ENCODE measurements at regions not wholly inside any gene's neighbourhood (a gene's known extent, or its start where the extent isn't known, plus 50 kb on each side); places are given as distances from the start of the nearest gene placed in this dataset.

DNA sequence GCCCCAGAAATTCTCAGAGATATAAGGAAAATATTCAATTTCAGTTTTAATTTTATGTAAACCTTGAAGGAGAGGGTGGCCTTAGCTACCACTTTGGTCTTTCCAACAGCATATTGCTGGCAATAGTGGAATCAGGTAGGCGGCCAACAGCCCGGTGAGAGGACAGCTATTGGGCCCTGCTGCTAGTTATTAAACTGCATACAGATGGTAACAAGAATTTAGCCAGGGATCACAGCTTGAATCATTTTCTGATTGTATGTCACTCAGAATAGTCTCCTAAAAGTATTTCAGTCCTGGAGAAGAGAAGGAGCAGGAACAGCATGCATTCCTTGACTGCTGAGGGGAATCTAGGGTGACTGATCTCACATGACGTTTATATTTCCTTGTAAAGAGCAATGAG, 261.4 kb upstream of the SMIM30 start:
- no peaks in the 10 kb centered on the region for H3K36me3 ChIP-seq
- H3K9ac ChIP-seq (ENCODE audit: low read depth in 2 of 2, low read length in 2 of 2) = no peak overlapping the region
- intact Hi-C loops (cut with DNase I) = no loop called here
- DNase-seq = no peak
- H3K27me3 ChIP-seq = no peaks in the 10 kb centered on the region
- H3K27ac ChIP-seq = no peak overlapping the region
- H3K9me3 ChIP-seq = no peaks in the 10 kb centered on the region
- no peak overlapping the region for H3K4me3 ChIP-seq
- TF ChIP-seq, protein P1, sequence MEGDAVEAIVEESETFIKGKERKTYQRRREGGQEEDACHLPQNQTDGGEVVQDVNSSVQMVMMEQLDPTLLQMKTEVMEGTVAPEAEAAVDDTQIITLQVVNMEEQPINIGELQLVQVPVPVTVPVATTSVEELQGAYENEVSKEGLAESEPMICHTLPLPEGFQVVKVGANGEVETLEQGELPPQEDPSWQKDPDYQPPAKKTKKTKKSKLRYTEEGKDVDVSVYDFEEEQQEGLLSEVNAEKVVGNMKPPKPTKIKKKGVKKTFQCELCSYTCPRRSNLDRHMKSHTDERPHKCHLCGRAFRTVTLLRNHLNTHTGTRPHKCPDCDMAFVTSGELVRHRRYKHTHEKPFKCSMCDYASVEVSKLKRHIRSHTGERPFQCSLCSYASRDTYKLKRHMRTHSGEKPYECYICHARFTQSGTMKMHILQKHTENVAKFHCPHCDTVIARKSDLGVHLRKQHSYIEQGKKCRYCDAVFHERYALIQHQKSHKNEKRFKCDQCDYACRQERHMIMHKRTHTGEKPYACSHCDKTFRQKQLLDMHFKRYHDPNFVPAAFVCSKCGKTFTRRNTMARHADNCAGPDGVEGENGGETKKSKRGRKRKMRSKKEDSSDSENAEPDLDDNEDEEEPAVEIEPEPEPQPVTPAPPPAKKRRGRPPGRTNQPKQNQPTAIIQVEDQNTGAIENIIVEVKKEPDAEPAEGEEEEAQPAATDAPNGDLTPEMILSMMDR (IDR thresholded peaks at IDR 0.05) = no peak
- no peaks in the 10 kb centered on the region for H3K4me1 ChIP-seq

DNA sequence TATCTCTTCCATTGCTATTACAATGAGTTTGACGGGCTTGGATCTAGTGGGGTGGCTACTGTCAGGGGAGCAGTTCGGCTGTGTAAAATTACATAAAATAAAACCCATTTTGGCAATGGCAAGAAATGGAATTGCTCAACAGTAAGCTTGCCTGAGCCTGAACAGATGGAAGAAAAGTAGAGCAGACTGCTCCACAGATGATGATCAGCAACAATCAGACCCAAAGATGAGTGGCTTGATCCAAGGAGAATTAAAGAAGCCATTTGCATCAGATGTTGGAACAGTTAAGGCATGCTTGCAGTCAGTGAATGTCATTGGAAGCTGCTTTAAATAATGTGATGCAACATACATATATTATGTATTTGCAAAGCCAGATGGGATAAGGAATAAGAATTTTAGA, 256.6 kb upstream of the SMIM30 start:
- intact Hi-C loops (cut with DNase I) = no loop called here
- Histone ChIP-seq H3K9me3 (no peaks in the 10 kb centered on the region), H3K27ac (no peak overlapping the region), H3K27me3 (no peaks in the 10 kb centered on the region), H3K9ac (ENCODE audit: low read depth in 2 of 2, low read length in 2 of 2) (no peak overlapping the region), H3K4me1 (no peaks in the 10 kb centered on the region), H3K4me3 (no peak overlapping the region), H3K36me3 (no peaks in the 10 kb centered on the region)
- no peak for DNase-seq
- TF ChIP-seq, protein P1 (IDR thresholded peaks at IDR 0.05) = no peak

DNA sequence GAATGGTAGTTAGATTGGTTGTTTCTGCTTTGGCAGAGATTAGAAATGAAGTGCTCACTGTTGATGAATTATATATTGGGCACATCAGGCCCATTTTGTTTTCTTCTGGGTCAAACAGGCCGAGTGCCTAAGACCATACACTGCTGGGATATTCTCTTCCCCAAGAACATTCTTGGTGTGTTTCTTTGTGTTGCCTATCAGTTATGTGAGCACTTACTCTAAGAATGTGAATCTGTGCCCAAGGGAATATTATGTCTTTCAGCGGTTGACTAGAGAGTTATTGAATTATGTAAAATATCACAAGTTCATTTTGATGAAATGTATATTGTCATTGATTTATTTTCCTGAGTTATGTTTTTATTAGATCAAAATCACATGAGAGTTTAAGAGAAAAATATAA, 255.5 kb upstream of the SMIM30 start:
- no peaks in the 10 kb centered on the region for H3K9me3 ChIP-seq
- no peak overlapping the region for H3K27ac ChIP-seq
- no peak overlapping the region for H3K4me3 ChIP-seq
- H3K36me3 ChIP-seq = no peaks in the 10 kb centered on the region
- no peak for DNase-seq
- no peaks in the 10 kb centered on the region for H3K4me1 ChIP-seq
- TF ChIP-seq, protein P1 (IDR thresholded peaks at IDR 0.05) = no peak
- intact Hi-C loops (cut with DNase I) = no loop called here
- H3K27me3 ChIP-seq = no peaks in the 10 kb centered on the region
- H3K9ac ChIP-seq (ENCODE audit: low read depth in 2 of 2, low read length in 2 of 2) = no peak overlapping the region

DNA sequence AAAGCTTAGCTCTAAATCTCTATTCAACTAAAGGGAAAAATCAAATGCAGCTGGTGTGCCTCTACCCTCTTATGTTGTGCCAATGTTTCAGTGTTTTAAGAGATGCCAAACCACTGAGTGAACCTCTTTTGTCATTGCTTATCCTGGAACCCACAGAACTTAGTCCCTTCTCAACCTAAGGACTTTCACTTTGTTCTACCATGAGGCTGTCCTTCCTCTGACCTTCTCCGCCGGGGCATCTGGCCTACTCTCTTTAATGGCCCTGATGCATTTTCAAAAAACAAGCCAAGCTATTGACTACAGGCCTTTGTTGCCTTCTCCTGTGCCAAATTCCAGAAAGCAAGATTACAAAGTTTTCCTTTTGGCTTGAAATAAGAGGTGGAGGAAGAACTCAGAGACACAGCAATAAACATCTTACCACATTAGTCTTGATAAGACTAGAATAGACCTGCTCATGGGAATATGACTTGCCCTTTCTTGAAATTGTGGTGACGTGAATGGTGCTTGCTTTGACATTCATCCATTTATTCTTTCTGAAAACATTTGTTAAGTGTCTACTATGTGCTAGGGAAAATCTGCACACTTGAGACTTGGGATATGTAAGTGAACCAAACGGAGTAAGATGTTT, 253.2 kb upstream of the SMIM30 start:
- no peak overlapping the region for H3K4me3 ChIP-seq
- no peak overlapping the region for H3K9ac ChIP-seq (ENCODE audit: low read depth in 2 of 2, low read length in 2 of 2)
- TF ChIP-seq, protein P1 (IDR thresholded peaks at IDR 0.05) = no peak
- H3K36me3 ChIP-seq = no peaks in the 10 kb centered on the region
- H3K4me1 ChIP-seq = no peaks in the 10 kb centered on the region
- H3K9me3 ChIP-seq = no peaks in the 10 kb centered on the region
- no peaks in the 10 kb centered on the region for H3K27me3 ChIP-seq
- no peak for DNase-seq
- intact Hi-C loops (cut with DNase I) = no loop called here
- H3K27ac ChIP-seq = no peak overlapping the region

DNA sequence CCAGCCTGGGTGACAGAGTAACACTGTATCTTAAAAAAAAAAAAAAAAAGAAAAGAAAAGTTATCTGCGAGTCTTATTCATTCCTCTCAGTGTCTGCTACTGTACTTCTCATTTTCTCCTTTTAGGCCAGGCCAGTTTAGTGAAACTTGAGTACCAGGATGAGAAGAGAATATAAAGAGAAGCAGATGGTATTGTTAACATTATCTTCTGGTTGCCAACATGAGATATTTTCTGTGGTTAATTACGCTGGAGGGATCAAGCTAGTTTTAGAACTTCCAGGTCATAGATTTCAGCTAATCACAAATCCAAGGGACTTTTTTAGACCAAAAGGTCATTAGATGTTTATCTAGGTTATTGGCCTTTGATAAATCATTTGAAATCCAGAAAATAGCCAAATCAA, 252.6 kb upstream of the SMIM30 start:
- no peaks in the 10 kb centered on the region for H3K9me3 ChIP-seq
- H3K4me1 ChIP-seq = no peaks in the 10 kb centered on the region
- no peaks in the 10 kb centered on the region for H3K36me3 ChIP-seq
- H3K4me3 ChIP-seq = no peak overlapping the region
- intact Hi-C loops (cut with DNase I) = no loop called here
- TF ChIP-seq, protein P1 (IDR thresholded peaks at IDR 0.05) = no peak
- no peaks in the 10 kb centered on the region for H3K27me3 ChIP-seq
- DNase-seq = no peak
- no peak overlapping the region for H3K27ac ChIP-seq
- no peak overlapping the region for H3K9ac ChIP-seq (ENCODE audit: low read depth in 2 of 2, low read length in 2 of 2)
